IPS-20b (cell line): ENCODE measurements at regions not wholly inside any gene's neighbourhood (a gene's known extent, or its start where the extent isn't known, plus 50 kb on each side); places are given as distances from the start of the nearest gene placed in this dataset.

Experiments
- H3K27ac ChIP-seq: one replicate; pipeline ENCODE4 v1.5.1; 2013; ENCODE audit warnings: low read length
- H3K27me3 ChIP-seq: 2 replicates; pipeline ENCODE4 v1.6.1; 2013; ENCODE audit warnings: mild to moderate bottlenecking, low read length, inconsistent platforms; ENCODE audit not compliant: insufficient read depth
- H3K36me3 ChIP-seq: 2 replicates; pipeline ENCODE4 v1.6.1; 2013; ENCODE audit warnings: low read depth, mild to moderate bottlenecking, inconsistent platforms, low read length, moderate library complexity; ENCODE audit not compliant: insufficient read depth
- H3K4me1 ChIP-seq: 2 replicates; pipeline ENCODE4 v1.6.1; 2013; ENCODE audit warnings: mild to moderate bottlenecking, control low read depth, inconsistent platforms, low read length, moderate library complexity; ENCODE audit not compliant: insufficient read depth
- H3K4me3 ChIP-seq: 2 replicates; pipeline ENCODE4 v1.5.1; 2013; ENCODE audit warnings: mild to moderate bottlenecking, low read length, inconsistent platforms
- H3K9ac ChIP-seq: 2 replicates; pipeline ENCODE4 v1.6.1; 2013; ENCODE audit warnings: low read depth, mild to moderate bottlenecking, inconsistent platforms, low read length, moderate library complexity
- H3K9me3 ChIP-seq: 2 replicates; pipeline ENCODE4 v1.6.1; 2013; ENCODE audit warnings: mild to moderate bottlenecking, low read depth, low read length, inconsistent platforms; ENCODE audit not compliant: insufficient read depth

DNA sequence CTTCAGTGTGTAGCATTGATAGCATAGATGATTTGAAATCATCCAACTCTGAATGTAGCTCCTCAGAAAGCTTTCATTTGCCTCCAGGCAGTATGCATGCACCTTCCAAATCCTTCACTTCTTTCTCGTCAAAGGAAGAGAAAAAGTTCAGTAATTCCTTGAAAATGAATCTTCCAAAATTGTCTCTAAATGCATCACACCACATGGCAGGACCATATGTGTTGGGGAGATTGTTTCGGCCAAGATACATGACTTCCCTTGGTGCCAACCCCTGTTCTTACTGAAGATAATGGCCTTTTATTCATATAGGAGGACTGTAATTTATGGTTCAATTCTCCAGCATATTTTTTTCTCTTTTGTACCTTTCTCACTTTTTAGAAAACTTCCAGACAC is 315.6 kb upstream of the SPRY2 start:
- Histone ChIP-seq H3K9me3 (no peaks in the 10 kb centered on the region), H3K27ac (no peak overlapping the region), H3K27me3 (no peaks in the 10 kb centered on the region), H3K9ac (no peak overlapping the region), H3K36me3 (no peaks in the 10 kb centered on the region), H3K4me1 (no peaks in the 10 kb centered on the region), H3K4me3 (no peak overlapping the region)

DNA sequence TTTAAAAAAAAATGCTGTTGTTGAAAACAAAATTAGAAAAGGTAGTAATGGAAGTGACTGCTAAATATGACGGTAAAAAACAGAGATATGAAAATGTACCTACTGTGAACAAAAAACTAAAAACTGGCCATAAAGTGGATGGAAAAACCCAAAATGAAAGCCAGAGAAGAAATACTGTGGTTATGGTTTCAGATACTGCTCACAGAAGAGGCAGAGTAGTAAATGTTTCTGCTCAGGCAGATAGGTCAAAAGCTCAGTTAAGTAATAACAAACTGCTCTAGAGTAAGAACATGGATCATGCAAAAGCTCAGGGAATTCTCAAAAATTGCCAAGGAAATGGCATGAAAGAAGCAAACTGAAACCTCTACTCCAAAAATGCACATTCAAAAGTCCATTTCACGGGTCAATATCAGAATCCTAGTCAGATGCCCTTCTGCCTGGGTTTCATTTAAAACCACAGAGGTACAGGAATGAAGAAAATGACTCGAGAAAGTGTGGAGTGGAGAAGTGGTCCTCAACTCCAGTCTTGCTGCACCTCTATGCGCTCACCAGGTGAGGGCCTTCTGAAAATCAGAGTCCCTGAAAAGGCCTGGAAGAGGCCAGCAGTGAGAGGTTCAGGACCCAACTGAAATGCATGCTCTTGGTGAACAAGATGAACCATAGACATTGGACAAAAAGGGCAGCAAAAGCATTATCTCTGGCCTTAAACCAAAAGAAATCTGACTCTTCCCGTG is 315.0 kb upstream of the SPRY2 start:
- H3K36me3 ChIP-seq: no peaks in the 10 kb centered on the region
- H3K9ac ChIP-seq: no peak overlapping the region
- no peak overlapping the region for H3K27ac ChIP-seq
- no peaks in the 10 kb centered on the region for H3K27me3 ChIP-seq
- no peaks in the 10 kb centered on the region for H3K4me1 ChIP-seq
- no peak overlapping the region for H3K4me3 ChIP-seq
- no peaks in the 10 kb centered on the region for H3K9me3 ChIP-seq

DNA sequence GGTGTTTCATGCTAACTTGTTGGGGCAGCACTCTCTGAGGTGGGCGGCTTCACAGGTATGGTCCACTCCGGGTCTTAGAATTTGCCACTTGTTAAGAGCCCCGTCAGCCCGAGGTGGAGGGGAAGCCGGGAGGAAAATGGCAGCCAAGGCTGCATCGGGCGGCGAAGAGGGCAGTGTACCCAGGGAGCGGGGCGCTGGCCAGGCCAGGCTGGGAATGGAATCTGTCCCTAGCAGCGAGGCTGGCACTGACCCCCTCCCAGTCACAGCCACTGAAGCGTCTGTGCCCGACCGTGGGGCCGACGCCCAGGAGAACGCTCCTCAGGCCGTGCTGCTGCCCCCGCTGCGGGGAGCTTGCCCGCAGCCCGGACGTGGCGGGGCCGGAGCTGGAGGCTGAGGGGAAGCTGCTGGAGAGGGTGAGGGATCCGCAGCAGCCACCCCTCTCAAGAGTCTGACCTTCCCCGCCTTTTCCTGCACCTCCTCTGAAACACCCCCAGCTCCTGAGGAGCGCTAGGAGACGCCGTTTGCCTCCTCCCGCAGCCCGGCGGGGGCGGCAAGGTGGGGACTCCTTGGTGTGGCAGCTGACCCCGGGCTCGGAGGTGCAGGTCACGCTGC is 313.8 kb upstream of the SPRY2 start:
- no peak overlapping the region for H3K27ac ChIP-seq
- H3K9me3 ChIP-seq: no peaks in the 10 kb centered on the region
- no peaks in the 10 kb centered on the region for H3K27me3 ChIP-seq
- H3K4me3 ChIP-seq: no peak overlapping the region
- H3K36me3 ChIP-seq: no peaks in the 10 kb centered on the region
- no peaks in the 10 kb centered on the region for H3K4me1 ChIP-seq
- H3K9ac ChIP-seq: no peak overlapping the region

DNA sequence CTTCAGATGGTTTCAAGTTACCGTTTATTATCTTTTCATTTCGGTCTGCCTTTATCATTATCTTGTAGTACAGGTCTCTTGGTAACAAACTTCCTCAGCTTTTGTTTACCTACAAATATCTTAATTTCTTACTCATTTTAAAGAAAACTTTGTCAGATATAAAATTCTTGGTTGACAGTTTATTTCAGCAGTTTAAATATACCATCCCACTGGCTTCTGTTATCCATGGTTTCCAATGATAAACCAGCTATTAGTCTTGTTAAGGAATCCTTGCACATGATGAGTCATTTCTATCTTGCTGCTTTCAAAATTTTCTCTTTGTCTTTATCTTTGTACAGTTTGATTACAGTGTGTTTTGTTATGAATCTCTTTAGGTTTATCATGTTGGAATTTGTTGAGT is 308.3 kb upstream of the SPRY2 start:
- Histone ChIP-seq H3K4me1 (no peaks in the 10 kb centered on the region), H3K27ac (no peak overlapping the region), H3K4me3 (no peak overlapping the region), H3K27me3 (no peaks in the 10 kb centered on the region), H3K9ac (no peak overlapping the region), H3K36me3 (no peaks in the 10 kb centered on the region), H3K9me3 (no peaks in the 10 kb centered on the region)

DNA sequence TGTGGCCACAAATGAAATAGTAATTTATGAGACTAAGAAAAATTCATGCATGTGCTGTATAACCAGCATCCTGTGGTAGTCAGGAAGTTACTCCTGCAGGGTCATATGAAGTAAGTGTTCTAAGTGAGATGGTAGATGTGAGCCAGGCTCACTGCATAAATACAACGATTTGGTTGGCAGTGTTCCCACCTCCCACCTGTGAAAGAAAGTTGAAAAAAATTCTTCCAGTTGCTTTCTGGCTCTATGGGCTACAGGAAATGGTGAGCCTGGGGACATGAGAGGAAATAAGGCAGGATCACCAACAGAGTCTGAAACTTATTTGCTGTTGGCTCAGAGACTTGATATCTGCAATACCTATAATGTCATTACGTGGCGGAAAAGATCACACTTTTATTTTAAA is 301.7 kb upstream of the SPRY2 start:
- H3K4me3 ChIP-seq: no peak overlapping the region
- no peaks in the 10 kb centered on the region for H3K9me3 ChIP-seq
- H3K9ac ChIP-seq: no peak overlapping the region
- no peaks in the 10 kb centered on the region for H3K27me3 ChIP-seq
- H3K4me1 ChIP-seq: no peaks in the 10 kb centered on the region
- no peak overlapping the region for H3K27ac ChIP-seq
- H3K36me3 ChIP-seq: no peaks in the 10 kb centered on the region

DNA sequence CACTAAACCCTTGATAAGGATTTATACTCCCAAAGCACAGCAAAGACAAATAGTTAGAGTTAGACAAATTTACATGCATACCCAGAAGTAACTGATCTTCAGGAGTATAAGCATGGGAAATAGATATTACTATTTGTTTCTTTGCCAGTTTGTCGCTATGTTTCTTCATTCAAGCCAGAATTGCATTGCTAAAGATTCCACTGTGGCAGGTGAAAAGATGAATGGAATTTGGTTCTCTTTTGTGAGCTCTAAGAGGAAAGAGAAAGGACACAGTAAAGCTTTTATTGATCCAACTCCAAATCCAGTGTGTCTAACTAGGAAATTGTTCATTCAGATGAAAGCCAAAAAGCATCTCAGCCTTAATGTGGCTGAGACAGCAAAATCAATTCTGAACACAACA is 292.3 kb upstream of the SPRY2 start:
- H3K27me3 ChIP-seq: no peaks in the 10 kb centered on the region
- H3K9ac ChIP-seq: no peak overlapping the region
- H3K4me3 ChIP-seq: no peak overlapping the region
- no peak overlapping the region for H3K27ac ChIP-seq
- H3K9me3 ChIP-seq: no peaks in the 10 kb centered on the region
- H3K36me3 ChIP-seq: no peaks in the 10 kb centered on the region
- H3K4me1 ChIP-seq: peaks cover 4% of the 10 kb centered on the region; the same call in 1 of the 2 replicates

DNA sequence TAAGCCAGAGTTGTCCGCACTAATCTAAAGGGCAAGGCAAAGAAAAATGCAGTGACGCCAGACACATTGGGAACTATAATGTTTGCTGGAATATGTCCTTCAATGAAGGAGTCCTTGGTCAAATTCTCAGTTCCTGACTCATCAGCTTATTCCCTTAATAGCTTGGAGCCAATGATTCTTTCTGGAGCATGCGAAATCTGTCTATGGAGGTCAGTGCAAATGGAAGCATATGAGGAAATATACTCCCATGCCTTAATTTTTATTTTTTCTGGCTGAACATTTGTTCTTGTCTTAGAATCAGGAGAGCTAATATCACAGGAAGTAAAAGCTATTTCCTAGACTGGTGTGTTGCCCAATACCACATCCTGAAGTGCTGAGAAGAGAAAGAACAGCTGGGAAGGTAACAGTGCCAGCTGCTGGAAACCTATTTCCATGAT is 289.8 kb upstream of the SPRY2 start:
- Histone ChIP-seq H3K4me3 (no peak overlapping the region), H3K27me3 (no peaks in the 10 kb centered on the region), H3K9me3 (no peaks in the 10 kb centered on the region), H3K9ac (no peak overlapping the region), H3K4me1 (peaks cover 4% of the 10 kb centered on the region; the same call in 1 of the 2 replicates), H3K27ac (no peak overlapping the region), H3K36me3 (no peaks in the 10 kb centered on the region)

DNA sequence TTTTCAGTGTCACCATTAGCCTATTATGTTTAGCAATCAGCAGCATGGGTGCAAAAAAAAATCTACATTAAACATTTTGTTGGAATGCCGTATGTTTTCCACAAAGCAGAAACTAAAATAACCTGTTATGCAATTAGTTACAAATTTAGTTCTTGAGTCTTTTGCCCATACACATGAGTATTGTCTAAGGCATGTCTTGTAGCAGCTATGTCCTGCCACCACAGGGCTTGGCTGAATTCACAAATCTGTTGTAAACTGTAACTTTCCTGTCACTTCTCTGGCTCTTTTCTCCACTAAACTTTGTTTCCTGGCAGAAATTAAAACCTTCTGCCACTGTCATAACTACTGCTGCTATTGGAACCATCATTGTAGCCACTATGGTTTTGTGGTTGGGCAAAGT is 277.9 kb upstream of the SPRY2 start:
- Histone ChIP-seq H3K4me1 (no peaks in the 10 kb centered on the region), H3K36me3 (no peaks in the 10 kb centered on the region), H3K27ac (no peak overlapping the region), H3K4me3 (no peak overlapping the region), H3K9me3 (no peaks in the 10 kb centered on the region), H3K9ac (no peak overlapping the region), H3K27me3 (no peaks in the 10 kb centered on the region)

DNA sequence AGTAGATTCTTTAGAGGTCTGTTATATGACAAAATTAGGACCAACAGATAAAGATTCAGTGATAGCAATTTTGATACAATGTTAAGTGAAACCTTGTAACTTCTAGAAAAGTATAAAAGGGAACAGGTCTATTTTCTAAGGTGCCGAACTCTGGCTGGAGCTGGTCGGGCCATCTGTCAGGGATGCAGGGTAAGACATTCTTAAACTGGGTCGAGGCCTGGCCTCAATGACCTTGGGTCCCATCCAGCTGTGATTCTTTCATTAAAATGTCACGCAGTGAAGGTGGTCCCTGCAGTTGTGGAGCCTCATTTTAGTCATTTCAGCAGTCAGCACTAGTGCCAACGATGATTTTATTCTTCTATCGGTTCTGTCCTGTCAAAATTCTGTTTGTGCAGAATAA is 271.9 kb upstream of the SPRY2 start:
- no peak overlapping the region for H3K9ac ChIP-seq
- no peak overlapping the region for H3K4me3 ChIP-seq
- H3K27me3 ChIP-seq: no peaks in the 10 kb centered on the region
- no peaks in the 10 kb centered on the region; the same call in 1 of the 2 replicates for H3K4me1 ChIP-seq
- H3K36me3 ChIP-seq: no peaks in the 10 kb centered on the region
- no peaks in the 10 kb centered on the region for H3K9me3 ChIP-seq
- no peak overlapping the region for H3K27ac ChIP-seq

DNA sequence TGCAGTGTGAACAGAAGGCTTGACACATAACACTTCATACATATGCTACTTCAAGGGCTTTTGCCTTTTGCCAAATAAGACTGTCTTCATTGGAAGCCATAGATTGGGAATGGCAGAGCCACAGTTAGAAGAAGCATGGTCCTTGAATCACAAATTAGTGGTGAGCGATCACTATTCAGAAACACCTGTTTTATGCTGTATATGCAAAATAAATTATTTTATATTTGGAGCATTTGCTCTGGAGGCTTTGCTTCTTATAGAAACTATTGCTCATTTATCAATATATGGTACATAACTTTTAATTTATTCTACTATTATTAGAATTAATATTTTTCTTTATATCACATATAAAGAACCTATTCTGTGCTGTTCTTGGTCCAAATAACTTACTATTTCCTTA is 270.4 kb upstream of the SPRY2 start:
- Histone ChIP-seq H3K4me3 (no peak overlapping the region), H3K27ac (no peak overlapping the region), H3K4me1 (no peaks in the 10 kb centered on the region; the same call in 1 of the 2 replicates), H3K9ac (no peak overlapping the region), H3K9me3 (no peaks in the 10 kb centered on the region), H3K36me3 (no peaks in the 10 kb centered on the region), H3K27me3 (no peaks in the 10 kb centered on the region)

DNA sequence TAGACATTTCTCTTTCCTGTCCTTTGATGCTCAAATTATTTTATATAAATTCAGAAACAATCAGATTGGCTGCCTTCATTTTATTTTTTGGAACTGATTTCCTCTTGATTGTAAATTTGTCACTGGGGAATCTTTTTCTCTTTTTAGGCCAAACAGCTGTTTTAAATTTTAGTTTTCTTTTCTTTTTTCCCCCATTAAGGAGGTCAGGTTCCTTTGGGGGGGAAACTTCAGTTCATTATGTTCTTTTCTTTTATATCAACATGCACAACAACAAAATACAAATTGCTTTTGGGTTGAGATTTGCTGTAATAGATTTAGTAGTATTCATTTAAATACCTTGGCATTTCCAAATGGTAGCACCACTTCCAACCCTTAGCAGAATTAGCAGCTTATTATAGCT is 264.8 kb upstream of the SPRY2 start:
- no peak overlapping the region for H3K4me3 ChIP-seq
- H3K27me3 ChIP-seq: no peaks in the 10 kb centered on the region
- H3K27ac ChIP-seq: no peak overlapping the region
- H3K36me3 ChIP-seq: no peaks in the 10 kb centered on the region
- no peaks in the 10 kb centered on the region for H3K4me1 ChIP-seq
- H3K9me3 ChIP-seq: no peaks in the 10 kb centered on the region
- no peak overlapping the region for H3K9ac ChIP-seq

DNA sequence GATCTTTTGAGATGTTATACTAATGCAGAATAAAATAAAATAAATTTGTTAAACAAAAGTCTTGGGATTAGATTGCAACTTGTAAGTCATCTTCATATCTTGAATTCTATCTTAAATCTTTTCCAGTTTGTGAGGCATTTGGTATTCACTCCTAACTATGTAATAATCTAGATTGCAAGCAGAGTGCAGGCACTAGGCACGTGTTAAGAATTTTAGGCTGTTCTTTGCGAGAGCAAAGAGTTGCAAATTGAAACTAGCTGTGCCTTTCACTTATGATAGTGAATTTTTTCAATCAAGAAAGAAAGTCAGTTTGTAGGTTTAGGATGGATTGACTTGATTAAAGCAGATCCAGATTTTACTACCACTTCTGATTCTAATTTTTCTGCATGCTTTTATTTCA is 264.1 kb upstream of the SPRY2 start:
- no peak overlapping the region for H3K9ac ChIP-seq
- H3K36me3 ChIP-seq: no peaks in the 10 kb centered on the region
- no peaks in the 10 kb centered on the region for H3K4me1 ChIP-seq
- H3K9me3 ChIP-seq: no peaks in the 10 kb centered on the region
- no peak overlapping the region for H3K27ac ChIP-seq
- H3K27me3 ChIP-seq: no peaks in the 10 kb centered on the region
- H3K4me3 ChIP-seq: no peak overlapping the region
